Activated B cell treated with CpG ODN at 0.5 μM for 24 hours (primary cell): ENCODE measurements at regions not wholly inside any gene's neighbourhood (a gene's known extent, or its start where the extent isn't known, plus 50 kb on each side); places are given as distances from the start of the nearest gene placed in this dataset.

Source experiments
- ATAC-seq: fragments of 200-7000 bp; cut with Tn5 transposase; one replicate; pipeline ENCODE4 v1.10.0; 2021; ENCODE audit warnings: low read depth, mild to moderate bottlenecking, moderate library complexity
- CTCF ChIA-PET: fragments of 350-600 bp; sonication (Branson Sonifier 250); formaldehyde crosslinking; loops from one replicate; lab custom pipeline; 2021; ENCODE audit warnings: antibody characterized with exemption; lab: Charles Lee
- POLR2A ChIA-PET: fragments of 350-600 bp; sonication (Branson Sonifier 250); formaldehyde crosslinking; loops from one replicate; lab custom pipeline; 2021; ENCODE audit warnings: antibody characterized with exemption; lab: Charles Lee
- DNase-seq: peaks from one replicate; pipeline ENCODE4 v3.0.0; 2022
- H3K27ac Mint-ChIP-seq: one replicate; pipeline ENCODE4 v1.8.0; 2020; ENCODE audit warnings: mixed read lengths
- H3K27me3 Mint-ChIP-seq: one replicate; pipeline ENCODE4 v1.8.0; 2021; ENCODE audit warnings: mixed read lengths
- H3K36me3 Mint-ChIP-seq: one replicate; pipeline ENCODE4 v1.8.0; 2021; ENCODE audit warnings: low read depth, mixed read lengths
- H3K4me1 Mint-ChIP-seq: one replicate; pipeline ENCODE4 v1.8.0; 2021; ENCODE audit warnings: mixed read lengths
- H3K4me3 Mint-ChIP-seq: one replicate; pipeline ENCODE4 v1.8.0; 2020; ENCODE audit warnings: mild to moderate bottlenecking, mixed read lengths
- H3K9me3 Mint-ChIP-seq: one replicate; pipeline ENCODE4 v1.8.0; 2020; ENCODE audit warnings: mixed read lengths
- intact Hi-C: fragments of 100-400 bp; cut with micrococcal nuclease; formaldehyde crosslinking; loops from one replicate; pipeline ENCODE4 v1.15.1; 2024
- TF ChIP-seq, protein P1 (sequence below): fragments of 200-600 bp; IDR thresholded peaks from one replicate; pipeline ENCODE4 v1.8.0; 2022; ENCODE audit warnings: antibody characterized with exemption, mild to moderate bottlenecking

DNA sequence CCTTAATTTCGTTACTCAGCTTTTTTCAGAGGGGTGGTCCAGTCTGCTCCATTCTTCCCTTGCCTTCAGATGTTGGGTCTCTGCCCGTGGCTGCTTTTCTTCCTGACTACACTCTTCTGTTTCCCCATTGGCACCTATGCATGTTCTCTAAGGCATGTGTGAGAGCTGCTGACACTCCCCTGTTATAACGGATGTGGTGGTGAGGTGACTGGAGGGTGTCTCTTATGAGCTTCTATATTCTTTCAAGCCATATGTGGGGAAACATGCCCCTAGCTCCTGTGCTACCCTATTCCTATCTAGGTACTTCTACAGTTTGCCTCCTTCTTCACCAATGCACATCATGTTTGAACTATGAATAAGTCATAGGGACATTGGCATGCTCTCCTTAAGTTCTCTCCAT is 643.2 kb downstream of the RPL10L start:
- no peaks in the 10 kb centered on the region for H3K27me3 Mint-ChIP-seq
- H3K27ac Mint-ChIP-seq = no peak overlapping the region
- no peaks in the 10 kb centered on the region for H3K4me1 Mint-ChIP-seq
- H3K36me3 Mint-ChIP-seq = no peaks in the 10 kb centered on the region
- ChIA-PET POLR2A (no interaction called here), CTCF (no interaction called here)
- H3K4me3 Mint-ChIP-seq = no peak overlapping the region
- H3K9me3 Mint-ChIP-seq = peaks cover 11% of the 10 kb centered on the region
- DNase-seq (no peak), ATAC-seq (no peak)
- TF ChIP-seq, protein P1, sequence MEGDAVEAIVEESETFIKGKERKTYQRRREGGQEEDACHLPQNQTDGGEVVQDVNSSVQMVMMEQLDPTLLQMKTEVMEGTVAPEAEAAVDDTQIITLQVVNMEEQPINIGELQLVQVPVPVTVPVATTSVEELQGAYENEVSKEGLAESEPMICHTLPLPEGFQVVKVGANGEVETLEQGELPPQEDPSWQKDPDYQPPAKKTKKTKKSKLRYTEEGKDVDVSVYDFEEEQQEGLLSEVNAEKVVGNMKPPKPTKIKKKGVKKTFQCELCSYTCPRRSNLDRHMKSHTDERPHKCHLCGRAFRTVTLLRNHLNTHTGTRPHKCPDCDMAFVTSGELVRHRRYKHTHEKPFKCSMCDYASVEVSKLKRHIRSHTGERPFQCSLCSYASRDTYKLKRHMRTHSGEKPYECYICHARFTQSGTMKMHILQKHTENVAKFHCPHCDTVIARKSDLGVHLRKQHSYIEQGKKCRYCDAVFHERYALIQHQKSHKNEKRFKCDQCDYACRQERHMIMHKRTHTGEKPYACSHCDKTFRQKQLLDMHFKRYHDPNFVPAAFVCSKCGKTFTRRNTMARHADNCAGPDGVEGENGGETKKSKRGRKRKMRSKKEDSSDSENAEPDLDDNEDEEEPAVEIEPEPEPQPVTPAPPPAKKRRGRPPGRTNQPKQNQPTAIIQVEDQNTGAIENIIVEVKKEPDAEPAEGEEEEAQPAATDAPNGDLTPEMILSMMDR = no peak
- intact Hi-C loops = no loop called here

DNA sequence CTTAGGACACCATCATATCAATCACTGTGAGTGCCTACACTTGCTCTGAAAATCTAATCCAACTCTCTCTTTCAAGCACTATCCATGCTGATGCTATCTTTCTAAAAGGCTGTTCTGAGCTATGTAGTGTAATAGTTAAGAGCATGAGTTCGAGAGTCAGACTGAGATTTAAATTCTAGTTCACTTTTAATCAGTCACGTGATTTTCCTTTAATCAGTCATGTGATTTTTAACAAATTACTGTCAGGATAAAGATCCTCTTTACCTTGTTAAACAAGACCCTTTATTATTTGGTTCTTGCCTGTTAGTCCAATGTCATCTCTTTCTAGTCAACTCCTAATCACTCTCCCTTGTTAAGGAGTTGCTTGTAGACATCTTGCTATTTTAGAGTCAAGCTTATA is 653.0 kb downstream of the RPL10L start:
- no peak overlapping the region for H3K4me3 Mint-ChIP-seq
- ATAC-seq (no peak), DNase-seq (no peak)
- H3K27ac Mint-ChIP-seq = no peak overlapping the region
- no peaks in the 10 kb centered on the region for H3K36me3 Mint-ChIP-seq
- no peaks in the 10 kb centered on the region for H3K4me1 Mint-ChIP-seq
- intact Hi-C loops = no loop called here
- no peaks in the 10 kb centered on the region for H3K27me3 Mint-ChIP-seq
- ChIA-PET CTCF (no interaction called here), POLR2A (no interaction called here)
- TF ChIP-seq, protein P1 = no peak
- peaks cover 4% of the 10 kb centered on the region for H3K9me3 Mint-ChIP-seq

- H3K4me3 Mint-ChIP-seq = no peak overlapping the region
- H3K27me3 Mint-ChIP-seq = no peaks in the 10 kb centered on the region
- POLR2A ChIA-PET = no interaction called here
- intact Hi-C loops = no loop called here
- no peaks in the 10 kb centered on the region for H3K4me1 Mint-ChIP-seq
- TF ChIP-seq, protein P1 = no peak
- H3K9me3 Mint-ChIP-seq = peaks cover 6% of the 10 kb centered on the region
- ATAC-seq = no peak
- CTCF ChIA-PET = no interaction called here
- H3K36me3 Mint-ChIP-seq = no peaks in the 10 kb centered on the region
- H3K27ac Mint-ChIP-seq = no peak overlapping the region
- DNase-seq = no peak
Measured at GRCh38 chr14:45990252-45990651, 661.3 kb downstream of the RPL10L start.

- intact Hi-C loops = no loop called here
- no peaks in the 10 kb centered on the region for H3K36me3 Mint-ChIP-seq
- TF ChIP-seq, protein P1 = no peak
- no peaks in the 10 kb centered on the region for H3K4me1 Mint-ChIP-seq
- H3K4me3 Mint-ChIP-seq = no peak overlapping the region
- H3K9me3 Mint-ChIP-seq = no peaks in the 10 kb centered on the region
- ChIA-PET CTCF (no interaction called here), POLR2A (no interaction called here)
- no peaks in the 10 kb centered on the region for H3K27me3 Mint-ChIP-seq
- no peak for DNase-seq
- ATAC-seq = no peak
- H3K27ac Mint-ChIP-seq = no peak overlapping the region
Measured at GRCh38 chr14:45976001-45976400, 675.6 kb downstream of the RPL10L start.

DNA sequence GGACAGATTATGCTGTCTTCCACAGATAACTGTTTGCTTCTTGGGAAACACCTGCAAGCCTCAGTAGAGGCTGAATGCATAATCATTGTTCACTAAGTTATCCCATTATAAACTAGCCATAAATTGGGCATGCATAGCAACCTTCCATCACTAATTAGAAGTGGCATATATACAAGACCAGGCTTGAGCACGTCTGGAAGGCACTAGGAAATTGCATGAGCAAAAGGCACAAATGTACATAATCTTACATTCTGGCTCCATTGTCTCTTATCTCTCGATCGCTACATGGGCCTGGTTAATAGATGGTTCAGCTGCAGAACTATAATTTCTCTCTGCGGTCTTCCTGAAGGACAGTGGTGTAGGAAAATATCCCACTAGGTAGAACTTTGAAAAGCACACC is 679.2 kb downstream of the RPL10L start:
- intact Hi-C loops = no loop called here
- POLR2A ChIA-PET = no interaction called here
- Mint-ChIP-seq H3K9me3 (peaks cover 2% of the 10 kb centered on the region), H3K4me3 (no peak overlapping the region), H3K27ac (no peak overlapping the region), H3K36me3 (no peaks in the 10 kb centered on the region), H3K4me1 (no peaks in the 10 kb centered on the region), H3K27me3 (no peaks in the 10 kb centered on the region)
- no peak for DNase-seq
- CTCF ChIA-PET = no interaction called here
- TF ChIP-seq, protein P1 = no peak
- no peak for ATAC-seq
